Left ventricle myocardium inferior (tissue), 1 donor: ENCODE measurements at regions not wholly inside any gene's neighbourhood (a gene's known extent, or its start where the extent isn't known, plus 50 kb on each side); places are given as distances from the start of the nearest gene placed in this dataset.

Experiments
- DNase-seq: peaks from one replicate; pipeline ENCODE4 v3.0.0-alpha.2; 2020
- H3K27ac ChIP-seq: fragments of 200-600 bp; replicated peaks from 2 replicates; pipeline ENCODE4 v1.8.0; 2021
- H3K27me3 ChIP-seq: fragments of 200-600 bp; 2 replicates; pipeline ENCODE4 v1.8.0; 2021; ENCODE audit warnings: low read depth
- H3K36me3 ChIP-seq: fragments of 200-600 bp; 2 replicates; pipeline ENCODE4 v1.8.0; 2021
- H3K4me1 ChIP-seq: fragments of 200-600 bp; 2 replicates; pipeline ENCODE4 v1.8.0; 2021
- H3K4me3 ChIP-seq: fragments of 200-600 bp; 2 replicates; pipeline ENCODE4 v1.8.0; 2021; ENCODE audit warnings: mild to moderate bottlenecking, moderate library complexity
- H3K9me3 ChIP-seq: fragments of 200-600 bp; replicated peaks from 2 replicates; pipeline ENCODE4 v1.8.0; 2021
- intact Hi-C: fragments of 100-400 bp; cut with micrococcal nuclease; formaldehyde crosslinking; loops from one replicate; pipeline ENCODE4 v1.11.0; 2022
- TF ChIP-seq, protein P1 (sequence below): fragments of 200-600 bp; IDR thresholded peaks from 2 replicates; pipeline ENCODE4 v1.8.0; 2021; ENCODE audit warnings: antibody characterized with exemption, mild to moderate bottlenecking, borderline replicate concordance
- donor health status: DM: no; HTN: yes; CAD: no; lungs with severe emphysema.

DNA sequence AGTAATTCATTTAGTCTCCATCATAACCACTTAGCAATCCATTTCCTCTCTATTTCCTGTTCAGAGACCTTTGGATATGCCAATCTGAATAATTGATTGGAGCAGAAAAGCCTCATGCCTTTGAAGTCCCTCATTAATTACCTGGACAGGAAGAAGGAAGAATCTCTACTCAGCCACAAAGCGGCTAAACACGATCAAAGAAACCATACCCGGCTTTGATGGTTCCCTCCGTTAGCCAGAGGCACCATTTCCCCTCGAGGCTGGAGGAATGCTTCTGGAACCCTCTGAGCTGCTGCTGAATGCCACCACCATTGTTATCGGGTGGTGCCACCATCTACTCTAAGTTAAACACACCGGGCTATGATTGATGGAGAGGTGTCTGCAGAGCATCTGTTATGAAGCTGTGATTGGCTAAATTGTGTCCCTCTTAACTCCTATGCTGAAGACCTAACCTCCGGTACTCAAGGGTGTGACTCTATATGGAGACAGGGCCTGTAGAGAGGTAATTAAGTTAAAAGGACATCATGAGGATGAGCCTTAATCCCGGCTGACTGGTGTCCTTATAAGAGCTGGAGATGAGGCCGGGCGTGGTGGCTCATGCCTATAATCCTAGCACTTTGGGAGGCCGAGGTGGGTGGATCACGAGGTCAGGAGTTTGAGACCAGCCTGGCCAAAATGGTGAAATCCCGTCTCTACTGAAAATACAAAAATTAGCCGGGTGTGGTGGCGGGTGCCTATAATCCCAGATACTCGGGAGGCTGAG lies 168.6 kb downstream of the CTTN start:
- TF ChIP-seq, protein P1, sequence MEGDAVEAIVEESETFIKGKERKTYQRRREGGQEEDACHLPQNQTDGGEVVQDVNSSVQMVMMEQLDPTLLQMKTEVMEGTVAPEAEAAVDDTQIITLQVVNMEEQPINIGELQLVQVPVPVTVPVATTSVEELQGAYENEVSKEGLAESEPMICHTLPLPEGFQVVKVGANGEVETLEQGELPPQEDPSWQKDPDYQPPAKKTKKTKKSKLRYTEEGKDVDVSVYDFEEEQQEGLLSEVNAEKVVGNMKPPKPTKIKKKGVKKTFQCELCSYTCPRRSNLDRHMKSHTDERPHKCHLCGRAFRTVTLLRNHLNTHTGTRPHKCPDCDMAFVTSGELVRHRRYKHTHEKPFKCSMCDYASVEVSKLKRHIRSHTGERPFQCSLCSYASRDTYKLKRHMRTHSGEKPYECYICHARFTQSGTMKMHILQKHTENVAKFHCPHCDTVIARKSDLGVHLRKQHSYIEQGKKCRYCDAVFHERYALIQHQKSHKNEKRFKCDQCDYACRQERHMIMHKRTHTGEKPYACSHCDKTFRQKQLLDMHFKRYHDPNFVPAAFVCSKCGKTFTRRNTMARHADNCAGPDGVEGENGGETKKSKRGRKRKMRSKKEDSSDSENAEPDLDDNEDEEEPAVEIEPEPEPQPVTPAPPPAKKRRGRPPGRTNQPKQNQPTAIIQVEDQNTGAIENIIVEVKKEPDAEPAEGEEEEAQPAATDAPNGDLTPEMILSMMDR = no peak
- no peaks in the 10 kb centered on the region for H3K36me3 ChIP-seq
- peak overlapping the region; percentile 89 for H3K27ac ChIP-seq
- peaks cover 5% of the 10 kb centered on the region for H3K9me3 ChIP-seq
- intact Hi-C loops = no loop called here
- peaks cover 56% of the 10 kb centered on the region for H3K27me3 ChIP-seq
- H3K4me3 ChIP-seq = no peak overlapping the region
- H3K4me1 ChIP-seq = peaks cover 20% of the 10 kb centered on the region
- no peak for DNase-seq

DNA sequence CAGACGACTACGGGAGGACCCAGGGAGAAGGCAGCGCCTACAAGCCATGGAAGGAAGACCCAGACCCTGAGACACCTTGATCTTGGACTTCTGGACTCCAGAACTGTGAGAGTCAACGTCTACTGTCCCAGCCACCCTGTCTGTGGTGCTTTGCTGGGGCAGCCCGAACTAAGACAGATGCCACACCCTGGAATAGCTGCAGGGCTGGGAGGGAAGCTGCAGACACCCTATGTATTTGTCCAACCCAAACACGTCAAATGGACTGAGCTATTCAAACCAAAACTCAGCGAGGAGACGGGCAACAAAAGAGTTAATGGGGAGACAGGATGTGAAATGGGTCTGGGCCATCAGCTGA lies 169.3 kb downstream of the CTTN start:
- Histone ChIP-seq H3K9me3 (no peaks in the 10 kb centered on the region), H3K36me3 (no peaks in the 10 kb centered on the region), H3K4me3 (peak overlapping the region; percentile 63), H3K4me1 (peaks cover 20% of the 10 kb centered on the region), H3K27ac (peak overlapping the region; percentile 89), H3K27me3 (peaks cover 49% of the 10 kb centered on the region)
- no peak for DNase-seq
- TF ChIP-seq, protein P1 = no peak
- intact Hi-C loops = no loop called here

DNA sequence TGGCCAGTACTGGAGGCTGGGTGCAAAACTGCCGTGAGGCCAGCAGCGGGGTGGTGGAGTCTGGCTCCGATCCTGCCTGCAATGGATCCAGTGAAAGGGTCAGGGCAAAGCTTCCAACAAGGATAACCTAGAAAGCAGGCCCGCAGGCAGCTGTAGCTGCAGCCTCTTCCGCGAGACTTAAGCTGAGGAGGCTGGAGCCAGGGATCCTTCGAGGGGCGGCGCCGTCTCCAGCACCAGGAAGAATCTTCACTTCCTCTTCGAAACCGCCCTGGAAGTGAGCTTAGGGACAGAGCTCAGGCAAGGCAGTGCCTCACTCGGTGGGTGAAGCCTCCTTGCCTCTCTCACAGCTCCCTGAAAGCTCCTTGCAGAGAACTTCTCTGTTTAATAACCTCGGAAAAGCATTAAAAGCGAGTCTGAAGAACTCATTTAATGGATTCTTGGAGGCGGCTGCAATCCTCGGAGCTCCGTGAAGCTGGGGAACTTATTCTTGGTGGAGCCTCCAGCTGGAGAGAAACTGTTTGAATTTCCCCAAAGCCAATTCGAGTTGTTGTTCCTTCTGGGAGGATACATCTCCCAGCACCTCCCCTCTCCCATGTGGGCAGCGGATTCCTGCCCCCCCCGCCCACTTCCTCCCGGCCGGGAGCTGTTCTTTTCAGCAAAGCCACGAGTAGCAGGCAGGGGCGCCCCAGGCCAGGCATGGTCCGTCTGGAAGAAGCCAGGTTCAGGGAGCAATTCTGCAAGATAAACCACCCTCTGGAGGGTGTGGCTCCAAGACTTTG lies 169.9 kb downstream of the CTTN start:
- peak overlapping the region; percentile 89 for H3K27ac ChIP-seq
- DNase-seq = peak; percentile 55
- H3K27me3 ChIP-seq = peaks cover 44% of the 10 kb centered on the region
- no peaks in the 10 kb centered on the region for H3K9me3 ChIP-seq
- TF ChIP-seq, protein P1 = peak; percentile 56
- H3K4me3 ChIP-seq = peak overlapping the region; percentile 63
- H3K36me3 ChIP-seq = no peaks in the 10 kb centered on the region
- H3K4me1 ChIP-seq = peaks cover 20% of the 10 kb centered on the region
- intact Hi-C loops = no loop called here

DNA sequence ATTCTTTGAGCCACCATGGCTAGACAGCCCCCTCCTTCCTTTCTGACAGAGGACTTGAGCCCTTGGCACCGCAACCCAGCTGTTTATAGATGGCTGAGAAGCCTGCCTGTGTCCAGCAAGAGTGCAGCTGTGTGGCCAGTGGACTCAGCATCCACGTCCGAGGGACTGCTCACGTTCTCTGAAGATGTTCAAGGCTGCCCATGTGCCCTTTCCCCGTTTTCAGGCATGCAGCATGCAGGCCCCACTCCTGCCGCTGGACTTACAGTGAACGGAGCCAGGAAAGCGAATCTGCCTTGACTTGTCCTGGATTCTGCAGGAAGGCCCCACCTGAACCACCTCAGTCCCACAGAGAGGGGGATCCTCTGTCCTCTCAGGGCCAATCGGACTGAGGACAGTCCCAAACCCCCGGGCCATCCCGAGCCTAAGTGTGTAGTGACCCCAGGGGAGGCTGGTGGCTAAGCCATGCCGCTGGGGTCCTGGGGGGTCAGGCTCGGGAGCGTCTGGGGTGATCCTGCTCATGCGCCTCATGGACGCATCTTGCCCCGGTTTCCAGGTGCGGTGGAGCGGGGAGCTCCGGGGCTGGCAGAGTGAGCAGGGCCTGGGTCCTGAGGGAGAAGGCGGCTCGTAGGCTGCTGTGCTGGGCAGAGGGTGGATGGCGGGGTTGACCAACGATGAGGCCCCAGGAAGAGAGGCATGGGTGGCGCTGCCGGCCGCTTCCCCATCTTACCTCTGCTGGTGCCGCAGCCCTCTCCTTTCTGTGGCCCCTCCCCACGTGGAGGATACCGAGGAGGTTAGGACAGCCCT lies 170.7 kb downstream of the CTTN start:
- Histone ChIP-seq H3K36me3 (no peaks in the 10 kb centered on the region), H3K27ac (peak overlapping the region; percentile 89), H3K9me3 (no peaks in the 10 kb centered on the region), H3K4me3 (peak overlapping the region; percentile 63), H3K4me1 (peaks cover 20% of the 10 kb centered on the region), H3K27me3 (peaks cover 42% of the 10 kb centered on the region)
- intact Hi-C loops = no loop called here
- no peak for DNase-seq
- TF ChIP-seq, protein P1 = no peak

DNA sequence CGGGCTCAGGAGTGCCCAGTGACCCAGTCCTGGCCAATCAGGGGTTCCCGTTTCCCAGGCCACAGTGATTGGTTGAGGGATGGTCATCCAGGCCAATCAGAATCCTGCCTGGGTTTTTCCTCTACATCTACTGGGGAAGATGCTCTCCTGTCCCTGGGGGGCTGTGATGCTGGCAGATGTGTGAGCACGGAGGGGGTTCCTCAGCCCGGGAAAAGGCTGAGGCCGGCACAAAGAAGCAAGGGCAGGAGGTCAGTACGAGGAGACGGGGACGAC lies 171.2 kb downstream of the CTTN start:
- Histone ChIP-seq H3K36me3 (no peaks in the 10 kb centered on the region), H3K4me3 (no peak overlapping the region), H3K27ac (no peak overlapping the region), H3K27me3 (peaks cover 47% of the 10 kb centered on the region), H3K4me1 (peaks cover 20% of the 10 kb centered on the region), H3K9me3 (no peaks in the 10 kb centered on the region)
- no peak for DNase-seq
- intact Hi-C loops = no loop called here
- TF ChIP-seq, protein P1 = no peak
